Choroid plexus epithelial cell (primary cell): ENCODE measurements at regions not wholly inside any gene's neighbourhood (a gene's known extent, or its start where the extent isn't known, plus 50 kb on each side); places are given as distances from the start of the nearest gene placed in this dataset.
A peak's percentile ranks its signal among the peaks of the same experiment; 100 is the strongest.

Experiments used
- DNase-seq: peaks from one replicate; pipeline ENCODE4 v3.0.0-alpha.2; 2010; ENCODE audit warnings: low read depth
- H3K4me3 ChIP-seq: 2 replicates; pipeline ENCODE4 v1.5.1; 2011; ENCODE audit warnings: low read depth, mild to moderate bottlenecking, control low read depth, low read length, moderate library complexity
- TF ChIP-seq, protein P1 (sequence below): conservative IDR thresholded peaks from 2 replicates; pipeline ENCODE4 v1.5.1; 2011; ENCODE audit warnings: low read depth, mild to moderate bottlenecking, control low read depth, inconsistent platforms, low read length, moderate library complexity

DNA sequence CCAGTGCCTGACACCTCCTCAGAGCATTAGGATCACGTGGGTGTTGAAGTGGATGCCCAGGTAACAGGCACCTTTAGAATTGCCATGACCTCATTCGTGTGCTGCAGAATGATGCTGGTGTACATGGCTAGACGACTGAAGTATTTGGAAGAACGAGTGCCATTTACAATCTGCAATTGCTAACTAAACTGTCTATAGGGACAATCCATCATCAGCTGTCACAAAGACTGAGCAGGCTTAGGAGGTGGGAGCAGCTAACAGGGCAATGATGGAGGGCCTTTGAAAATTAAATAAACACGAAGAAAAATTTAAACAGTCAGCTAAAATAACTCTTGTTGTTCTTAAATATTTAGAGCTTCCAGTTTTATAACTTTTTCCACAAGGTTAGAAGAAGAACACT is 375.8 kb downstream of the GADD45G start:
- no peak overlapping the region for H3K4me3 ChIP-seq
- DNase-seq: no peak
- TF ChIP-seq, protein P1, sequence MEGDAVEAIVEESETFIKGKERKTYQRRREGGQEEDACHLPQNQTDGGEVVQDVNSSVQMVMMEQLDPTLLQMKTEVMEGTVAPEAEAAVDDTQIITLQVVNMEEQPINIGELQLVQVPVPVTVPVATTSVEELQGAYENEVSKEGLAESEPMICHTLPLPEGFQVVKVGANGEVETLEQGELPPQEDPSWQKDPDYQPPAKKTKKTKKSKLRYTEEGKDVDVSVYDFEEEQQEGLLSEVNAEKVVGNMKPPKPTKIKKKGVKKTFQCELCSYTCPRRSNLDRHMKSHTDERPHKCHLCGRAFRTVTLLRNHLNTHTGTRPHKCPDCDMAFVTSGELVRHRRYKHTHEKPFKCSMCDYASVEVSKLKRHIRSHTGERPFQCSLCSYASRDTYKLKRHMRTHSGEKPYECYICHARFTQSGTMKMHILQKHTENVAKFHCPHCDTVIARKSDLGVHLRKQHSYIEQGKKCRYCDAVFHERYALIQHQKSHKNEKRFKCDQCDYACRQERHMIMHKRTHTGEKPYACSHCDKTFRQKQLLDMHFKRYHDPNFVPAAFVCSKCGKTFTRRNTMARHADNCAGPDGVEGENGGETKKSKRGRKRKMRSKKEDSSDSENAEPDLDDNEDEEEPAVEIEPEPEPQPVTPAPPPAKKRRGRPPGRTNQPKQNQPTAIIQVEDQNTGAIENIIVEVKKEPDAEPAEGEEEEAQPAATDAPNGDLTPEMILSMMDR: no peak

DNA sequence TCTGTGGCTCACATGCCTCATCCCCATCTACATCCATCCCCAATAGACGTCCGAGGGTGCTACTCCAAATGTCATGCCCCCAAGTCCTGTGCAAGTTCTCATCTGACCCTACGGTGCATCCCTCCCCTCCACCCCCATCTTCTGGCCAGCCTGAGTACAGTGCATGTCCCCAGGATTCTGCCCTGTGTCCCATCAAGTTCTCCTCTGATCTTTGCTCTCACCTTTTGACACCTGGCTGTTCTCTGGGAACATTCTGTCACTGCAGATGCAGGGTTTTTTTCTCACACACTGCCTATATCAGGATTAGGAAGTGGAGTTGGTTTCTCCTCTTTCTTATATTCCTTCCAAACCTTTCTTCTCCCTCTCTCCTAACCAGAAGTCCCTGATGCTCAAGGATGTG is 377.2 kb downstream of the GADD45G start:
- TF ChIP-seq, protein P1: no peak
- DNase-seq: no peak
- H3K4me3 ChIP-seq: no peak overlapping the region

DNA sequence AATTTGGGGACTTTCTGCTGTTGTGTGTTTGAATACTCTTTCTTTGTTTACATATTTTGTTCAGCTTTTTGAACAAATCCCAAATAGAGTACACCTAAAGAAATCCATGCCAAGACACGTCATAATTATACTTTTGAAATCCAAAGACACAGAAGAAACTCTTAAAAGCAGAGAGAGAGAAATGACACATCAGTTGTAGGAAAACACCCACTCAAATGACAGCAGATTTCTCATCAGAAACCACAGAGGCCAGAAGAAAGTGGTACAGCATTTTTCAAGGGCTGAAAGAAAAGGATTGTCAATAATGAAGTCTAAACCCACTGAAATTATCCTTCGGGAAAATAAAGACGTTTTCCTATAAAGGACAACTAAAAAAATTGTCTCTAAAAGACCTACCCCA is 378.6 kb downstream of the GADD45G start:
- H3K4me3 ChIP-seq: no peak overlapping the region
- DNase-seq: no peak
- TF ChIP-seq, protein P1: no peak

DNA sequence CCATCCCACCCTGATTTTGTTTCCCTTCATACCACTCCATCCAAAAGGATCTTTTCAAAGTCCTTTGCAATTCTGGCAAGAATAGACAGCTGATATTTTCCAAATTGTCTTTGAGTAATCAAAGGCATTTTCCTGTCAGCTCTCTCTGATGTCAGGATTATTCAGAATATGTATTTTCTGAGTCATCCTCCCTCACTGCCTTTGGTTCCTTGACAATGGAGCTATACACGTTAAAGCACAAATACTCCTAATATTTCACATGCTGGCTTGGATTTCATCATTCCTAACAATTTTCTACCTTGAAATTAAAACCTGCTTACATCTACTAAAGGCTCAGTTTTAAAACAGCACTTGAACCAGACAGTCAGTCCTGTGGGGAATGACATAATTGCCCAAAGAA is 379.4 kb downstream of the GADD45G start:
- no peak overlapping the region for H3K4me3 ChIP-seq
- TF ChIP-seq, protein P1: no peak
- DNase-seq: peak; percentile 33

DNA sequence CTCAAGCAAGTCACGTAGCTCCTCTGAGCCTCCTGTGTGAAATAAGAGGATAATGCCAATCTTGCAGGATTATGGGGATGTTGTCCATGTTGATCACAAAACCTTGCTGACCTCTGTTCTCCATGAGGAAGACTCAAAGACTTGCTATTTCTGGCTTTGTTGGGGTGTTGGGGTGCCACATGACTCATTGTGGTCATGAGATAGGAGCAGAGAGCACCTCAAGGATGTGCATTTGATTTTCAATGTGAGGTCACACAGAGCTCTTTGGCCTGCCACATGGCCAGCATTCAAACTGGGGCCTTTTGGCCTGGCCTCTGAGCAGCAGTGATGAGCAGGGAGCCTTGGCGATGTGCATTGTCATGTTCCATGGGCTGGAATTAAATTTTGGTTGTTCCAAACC is 380.3 kb downstream of the GADD45G start:
- TF ChIP-seq, protein P1: no peak
- no peak overlapping the region for H3K4me3 ChIP-seq
- DNase-seq: no peak

DNA sequence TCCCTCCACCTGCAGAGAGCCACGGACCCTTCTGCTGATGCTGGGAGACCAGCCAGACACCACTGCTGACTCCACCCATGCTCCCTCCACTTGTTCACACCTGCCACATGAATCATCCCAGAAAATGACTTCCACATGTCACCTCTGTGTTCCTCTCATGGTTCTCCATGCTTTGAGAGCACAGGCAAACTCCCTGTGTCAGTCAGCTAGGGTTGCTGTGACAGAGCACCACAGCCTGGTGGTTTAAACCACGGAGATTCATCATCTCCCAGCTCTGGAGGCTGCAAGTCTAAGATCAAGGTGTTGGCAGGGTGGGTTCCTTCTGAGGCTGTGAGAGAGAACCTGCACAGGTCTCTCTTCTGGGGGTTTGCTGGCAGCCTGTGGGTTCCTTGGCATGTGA is 381.4 kb downstream of the GADD45G start:
- TF ChIP-seq, protein P1: no peak
- no peak for DNase-seq
- H3K4me3 ChIP-seq: no peak overlapping the region

DNA sequence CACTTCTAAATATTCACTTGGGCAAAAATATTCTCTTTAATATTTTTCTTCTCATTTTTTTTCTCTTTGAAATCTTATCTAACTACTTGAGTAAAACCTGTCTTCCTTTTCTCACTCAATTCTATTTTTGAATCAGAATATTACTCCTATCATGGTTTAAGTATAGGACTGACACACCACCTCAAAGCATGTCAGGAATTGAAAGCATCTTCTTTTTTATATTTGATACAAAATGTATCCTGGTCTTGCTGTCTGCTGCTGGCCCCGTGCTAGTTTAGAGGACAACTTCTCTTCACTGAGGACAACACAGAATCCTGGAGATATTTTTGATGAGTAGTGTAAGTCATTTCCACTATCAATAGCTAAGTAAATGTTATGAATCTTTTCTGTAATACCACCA is 383.6 kb downstream of the GADD45G start:
- H3K4me3 ChIP-seq: no peak overlapping the region
- no peak for DNase-seq
- TF ChIP-seq, protein P1: no peak
